ENCODE measurements at regions not wholly inside any gene's neighbourhood (a gene's known extent, or its start where the extent isn't known, plus 50 kb on each side); places are given as distances from the start of the nearest gene placed in this dataset.

DNA sequence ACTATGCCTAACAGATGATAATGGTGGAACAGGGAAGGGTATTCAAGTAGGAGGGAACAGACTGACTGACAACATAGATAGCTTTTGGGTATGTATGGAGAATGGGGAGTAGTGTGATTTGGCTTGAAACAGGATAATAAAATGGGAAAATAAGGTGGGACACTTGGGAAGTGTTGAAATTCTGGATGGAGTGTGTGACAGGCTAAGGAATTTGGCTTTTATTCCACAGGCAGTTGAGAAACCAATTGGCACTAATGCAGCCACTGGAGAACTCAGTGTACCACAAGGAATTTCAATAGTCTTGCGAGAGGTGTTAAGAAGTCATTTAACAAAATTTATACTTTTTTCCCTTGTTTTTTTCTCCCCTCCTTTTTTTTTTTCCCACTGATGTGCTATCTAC, 153.5 kb upstream of the ELAVL2 start:
- H3K4me3 ChIP-seq (replicated peaks in 1 of 2; ENCODE audit: low read depth in 2 of 2, low read length in 2 of 2) = no peak overlapping the region
- DNase-seq (ENCODE audit: low read depth in 2 of 2) = no peak
- TF ChIP-seq, protein P1, sequence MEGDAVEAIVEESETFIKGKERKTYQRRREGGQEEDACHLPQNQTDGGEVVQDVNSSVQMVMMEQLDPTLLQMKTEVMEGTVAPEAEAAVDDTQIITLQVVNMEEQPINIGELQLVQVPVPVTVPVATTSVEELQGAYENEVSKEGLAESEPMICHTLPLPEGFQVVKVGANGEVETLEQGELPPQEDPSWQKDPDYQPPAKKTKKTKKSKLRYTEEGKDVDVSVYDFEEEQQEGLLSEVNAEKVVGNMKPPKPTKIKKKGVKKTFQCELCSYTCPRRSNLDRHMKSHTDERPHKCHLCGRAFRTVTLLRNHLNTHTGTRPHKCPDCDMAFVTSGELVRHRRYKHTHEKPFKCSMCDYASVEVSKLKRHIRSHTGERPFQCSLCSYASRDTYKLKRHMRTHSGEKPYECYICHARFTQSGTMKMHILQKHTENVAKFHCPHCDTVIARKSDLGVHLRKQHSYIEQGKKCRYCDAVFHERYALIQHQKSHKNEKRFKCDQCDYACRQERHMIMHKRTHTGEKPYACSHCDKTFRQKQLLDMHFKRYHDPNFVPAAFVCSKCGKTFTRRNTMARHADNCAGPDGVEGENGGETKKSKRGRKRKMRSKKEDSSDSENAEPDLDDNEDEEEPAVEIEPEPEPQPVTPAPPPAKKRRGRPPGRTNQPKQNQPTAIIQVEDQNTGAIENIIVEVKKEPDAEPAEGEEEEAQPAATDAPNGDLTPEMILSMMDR (IDR thresholded peaks at IDR 0.05; ENCODE audit: low read depth, low read length) = no peak

DNA sequence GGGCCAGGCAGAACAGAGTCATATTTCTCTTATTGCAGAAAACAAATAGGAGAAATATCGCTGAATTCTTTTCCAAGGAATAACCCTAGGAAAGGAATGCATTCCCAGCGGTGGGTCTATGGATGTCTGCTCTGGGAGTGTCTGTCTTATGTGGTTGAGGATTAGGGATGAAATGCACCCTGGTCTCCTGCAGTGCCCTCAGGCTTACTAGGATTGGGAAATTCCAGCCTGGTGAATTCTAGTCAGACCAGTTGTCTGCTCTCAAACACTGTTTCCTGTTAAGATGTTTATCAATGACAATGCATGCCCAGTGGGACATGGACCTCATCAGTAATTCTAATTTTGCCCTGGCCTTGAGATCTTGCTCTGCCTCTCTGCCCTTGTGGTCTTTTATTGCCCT, 136.1 kb upstream of the ELAVL2 start:
- TF ChIP-seq, protein P1 (IDR thresholded peaks at IDR 0.05; ENCODE audit: low read depth, low read length) = no peak
- no peak overlapping the region for H3K4me3 ChIP-seq (replicated peaks in 1 of 2; ENCODE audit: low read depth in 2 of 2, low read length in 2 of 2)
- DNase-seq (ENCODE audit: low read depth in 2 of 2) = no peak

DNA sequence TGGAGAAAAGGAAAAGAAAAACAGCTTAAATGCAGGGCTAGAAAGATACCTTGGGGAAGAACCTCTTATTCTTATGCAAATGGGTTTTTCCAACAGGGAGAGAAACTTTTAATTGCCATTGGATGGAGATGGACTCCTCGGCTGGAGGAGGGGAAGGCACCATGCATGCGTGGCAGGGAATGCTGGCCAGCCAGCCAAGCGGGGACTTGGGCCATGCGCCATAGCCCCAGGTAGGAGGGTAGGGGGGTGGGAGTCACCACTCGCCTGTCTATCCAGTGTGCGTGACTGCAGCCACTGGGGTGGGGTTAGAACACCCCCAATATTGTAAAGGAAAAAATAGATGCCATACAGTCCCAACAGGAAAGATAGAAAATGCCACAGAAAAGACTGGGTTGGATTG, 119.9 kb upstream of the ELAVL2 start:
- TF ChIP-seq, protein P1 (IDR thresholded peaks at IDR 0.05; ENCODE audit: low read depth, low read length) = no peak
- DNase-seq (ENCODE audit: low read depth in 2 of 2) = no peak
- H3K4me3 ChIP-seq (replicated peaks in 1 of 2; ENCODE audit: low read depth in 2 of 2, low read length in 2 of 2) = no peak overlapping the region

DNA sequence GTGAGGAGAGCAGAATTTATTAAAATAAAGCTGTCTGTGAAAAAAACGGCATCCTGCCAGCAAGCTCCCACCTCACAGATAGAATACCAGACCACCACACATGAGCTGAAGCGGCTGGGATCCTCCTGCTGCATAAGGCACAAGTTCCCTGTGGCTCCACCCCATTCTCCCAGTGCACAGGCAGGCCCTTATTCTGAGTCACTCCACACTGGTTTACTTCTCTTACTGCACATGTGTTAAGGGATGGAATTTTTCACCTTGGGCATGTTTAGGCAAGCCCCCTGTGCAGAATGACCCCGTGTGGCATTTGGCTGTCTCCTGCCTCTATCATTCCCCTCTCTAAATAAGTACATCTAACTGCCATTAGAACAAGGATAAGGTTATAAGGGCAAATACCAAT, 115.0 kb upstream of the ELAVL2 start:
- H3K4me3 ChIP-seq (replicated peaks in 1 of 2; ENCODE audit: low read depth in 2 of 2, low read length in 2 of 2) = no peak overlapping the region
- TF ChIP-seq, protein P1 (IDR thresholded peaks at IDR 0.05; ENCODE audit: low read depth, low read length) = no peak
- DNase-seq (ENCODE audit: low read depth in 2 of 2) = no peak

DNA sequence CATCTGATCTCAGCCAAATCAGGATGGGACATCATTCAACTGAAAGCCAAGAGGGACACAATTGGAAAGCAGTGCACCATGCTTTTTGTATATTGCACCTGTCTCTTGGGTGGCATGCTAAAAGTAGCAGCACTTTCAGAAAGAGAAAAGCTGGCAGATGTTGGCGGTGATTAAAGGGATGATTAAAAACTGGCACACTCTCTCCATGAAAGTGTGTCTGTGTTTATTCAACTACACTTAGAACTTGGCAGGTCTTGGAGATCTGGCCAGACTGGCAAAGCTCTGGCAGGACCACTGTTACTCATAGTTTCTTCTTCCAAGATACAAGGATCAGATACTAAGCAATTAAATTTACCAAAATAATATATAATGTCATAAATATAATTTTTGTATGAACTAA, 112.9 kb upstream of the ELAVL2 start:
- no peak for DNase-seq (ENCODE audit: low read depth in 2 of 2)
- TF ChIP-seq, protein P1 (IDR thresholded peaks at IDR 0.05; ENCODE audit: low read depth, low read length) = no peak
- H3K4me3 ChIP-seq (replicated peaks in 1 of 2; ENCODE audit: low read depth in 2 of 2, low read length in 2 of 2) = no peak overlapping the region

DNA sequence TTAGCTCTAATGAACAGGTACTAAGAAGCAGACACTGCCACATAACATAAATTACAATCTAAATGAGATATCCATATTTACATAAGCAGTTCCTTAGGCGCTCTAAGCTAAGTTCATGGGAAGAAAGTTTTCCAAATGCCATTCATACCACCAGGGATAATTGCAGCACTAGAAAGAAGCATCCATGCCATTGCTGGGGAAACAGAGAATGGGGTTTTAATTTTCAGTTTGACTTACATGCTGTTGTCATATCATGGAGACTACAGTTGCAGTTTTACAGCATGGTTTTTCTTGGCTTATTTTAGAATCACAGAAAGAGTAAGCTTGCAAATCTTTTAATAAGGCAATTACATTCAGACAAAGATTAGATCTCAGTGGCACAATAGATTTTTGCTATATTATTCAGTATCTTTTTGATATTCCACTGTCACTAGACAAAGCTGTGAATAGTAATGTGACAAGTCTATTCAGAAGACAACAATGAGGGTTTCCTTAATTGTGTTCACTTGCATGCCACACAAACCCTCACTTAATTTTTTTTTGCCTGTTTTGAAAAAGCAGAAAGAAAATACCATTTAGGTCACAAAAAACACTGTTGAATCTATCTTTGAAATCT, 108.4 kb upstream of the ELAVL2 start:
- TF ChIP-seq, protein P1 (IDR thresholded peaks at IDR 0.05; ENCODE audit: low read depth, low read length) = no peak
- DNase-seq (ENCODE audit: low read depth in 2 of 2) = no peak
- no peak overlapping the region for H3K4me3 ChIP-seq (replicated peaks in 1 of 2; ENCODE audit: low read depth in 2 of 2, low read length in 2 of 2)

DNA sequence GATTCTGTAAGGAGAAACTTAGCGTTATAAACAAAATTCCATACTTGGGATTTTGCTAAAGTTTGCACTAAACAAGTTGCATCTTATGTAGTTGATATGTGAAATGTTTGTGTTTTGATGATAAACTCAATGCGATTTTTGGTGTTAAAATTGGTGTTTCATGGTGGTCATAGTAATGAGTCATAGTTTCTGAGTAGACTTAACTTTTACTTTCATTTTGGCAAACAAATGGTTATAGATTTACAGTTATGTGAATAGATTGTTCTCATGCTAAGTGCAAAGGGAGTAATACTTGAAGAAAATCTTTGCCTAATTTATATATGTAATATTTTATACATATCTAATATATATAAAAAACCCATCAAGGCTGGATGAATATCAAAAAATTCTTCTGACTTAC, 107.3 kb upstream of the ELAVL2 start:
- TF ChIP-seq, protein P1 (IDR thresholded peaks at IDR 0.05; ENCODE audit: low read depth, low read length) = no peak
- no peak for DNase-seq (ENCODE audit: low read depth in 2 of 2)
- H3K4me3 ChIP-seq (replicated peaks in 1 of 2; ENCODE audit: low read depth in 2 of 2, low read length in 2 of 2) = no peak overlapping the region
